GM12872 (cell line): ENCODE measurements at regions not wholly inside any gene's neighbourhood (a gene's known extent, or its start where the extent isn't known, plus 50 kb on each side); places are given as distances from the start of the nearest gene placed in this dataset.

Experiments
- TF ChIP-seq, protein P1 (sequence below): IDR thresholded peaks from 3 replicates; pipeline ENCODE4 v1.5.1; 2011; ENCODE audit warnings: low read depth, mild to moderate bottlenecking, low read length, moderate library complexity; ENCODE audit not compliant: insufficient read depth

DNA sequence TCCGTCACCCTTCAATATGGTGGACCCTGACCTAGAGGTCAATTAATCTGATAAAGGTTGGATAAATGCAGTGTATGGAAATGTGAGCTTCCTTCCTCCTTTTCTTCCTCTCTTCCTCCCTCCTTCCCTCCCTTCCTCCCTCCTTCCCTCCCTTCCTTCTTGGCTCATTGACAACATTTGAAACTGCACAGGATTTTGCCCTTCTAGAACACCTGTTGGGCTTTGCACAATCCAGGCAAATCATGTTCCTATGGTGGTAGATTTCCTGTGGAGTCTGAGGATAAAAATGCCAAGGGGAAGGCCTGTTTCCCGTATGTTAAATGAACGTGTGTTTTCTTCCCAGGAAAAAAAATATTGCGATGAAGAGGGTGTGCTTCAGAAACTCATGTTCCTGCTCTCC lies 642.8 kb downstream of the EPM2A start:
- TF ChIP-seq, protein P1, sequence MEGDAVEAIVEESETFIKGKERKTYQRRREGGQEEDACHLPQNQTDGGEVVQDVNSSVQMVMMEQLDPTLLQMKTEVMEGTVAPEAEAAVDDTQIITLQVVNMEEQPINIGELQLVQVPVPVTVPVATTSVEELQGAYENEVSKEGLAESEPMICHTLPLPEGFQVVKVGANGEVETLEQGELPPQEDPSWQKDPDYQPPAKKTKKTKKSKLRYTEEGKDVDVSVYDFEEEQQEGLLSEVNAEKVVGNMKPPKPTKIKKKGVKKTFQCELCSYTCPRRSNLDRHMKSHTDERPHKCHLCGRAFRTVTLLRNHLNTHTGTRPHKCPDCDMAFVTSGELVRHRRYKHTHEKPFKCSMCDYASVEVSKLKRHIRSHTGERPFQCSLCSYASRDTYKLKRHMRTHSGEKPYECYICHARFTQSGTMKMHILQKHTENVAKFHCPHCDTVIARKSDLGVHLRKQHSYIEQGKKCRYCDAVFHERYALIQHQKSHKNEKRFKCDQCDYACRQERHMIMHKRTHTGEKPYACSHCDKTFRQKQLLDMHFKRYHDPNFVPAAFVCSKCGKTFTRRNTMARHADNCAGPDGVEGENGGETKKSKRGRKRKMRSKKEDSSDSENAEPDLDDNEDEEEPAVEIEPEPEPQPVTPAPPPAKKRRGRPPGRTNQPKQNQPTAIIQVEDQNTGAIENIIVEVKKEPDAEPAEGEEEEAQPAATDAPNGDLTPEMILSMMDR: no peak

DNA sequence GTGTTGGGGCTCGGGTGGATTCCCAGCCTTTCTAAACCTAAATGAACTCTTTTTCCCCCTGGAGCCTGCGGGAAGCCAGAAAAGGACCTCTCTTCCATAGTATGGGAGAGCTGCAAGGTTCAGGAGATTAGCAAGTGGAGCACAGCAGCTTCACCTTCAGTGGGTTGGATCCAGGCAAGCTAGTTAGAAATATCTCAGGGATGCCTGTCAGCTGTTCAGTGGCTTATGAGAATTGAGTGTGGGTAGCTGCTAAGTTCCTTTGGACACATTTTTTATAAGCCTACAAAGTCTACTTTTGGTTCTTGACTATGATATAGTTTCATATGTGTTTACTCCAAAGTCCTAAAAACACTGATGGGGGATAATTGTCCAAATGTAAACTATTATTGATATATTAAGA lies 642.1 kb downstream of the EPM2A start:
- TF ChIP-seq, protein P1: no peak

DNA sequence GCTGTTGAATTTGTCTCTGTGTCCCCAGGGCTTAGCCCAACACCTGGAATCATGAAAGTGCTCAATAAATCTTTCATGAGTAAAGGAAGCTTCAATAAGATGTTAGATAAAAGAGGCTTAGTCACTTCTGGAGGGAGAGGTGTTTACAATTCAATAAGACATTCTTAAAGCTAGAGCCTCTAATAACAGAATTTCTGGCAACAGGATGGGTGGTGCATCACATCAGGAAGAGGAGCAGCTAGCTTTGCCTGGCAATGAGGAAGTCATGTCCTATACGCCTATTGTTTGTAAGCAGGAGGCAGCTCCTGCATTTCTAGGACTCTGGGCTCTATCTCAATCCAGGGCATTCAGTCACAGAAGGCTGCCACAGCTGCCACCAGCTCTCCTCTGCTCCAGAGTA lies 638.5 kb downstream of the EPM2A start:
- TF ChIP-seq, protein P1: no peak

DNA sequence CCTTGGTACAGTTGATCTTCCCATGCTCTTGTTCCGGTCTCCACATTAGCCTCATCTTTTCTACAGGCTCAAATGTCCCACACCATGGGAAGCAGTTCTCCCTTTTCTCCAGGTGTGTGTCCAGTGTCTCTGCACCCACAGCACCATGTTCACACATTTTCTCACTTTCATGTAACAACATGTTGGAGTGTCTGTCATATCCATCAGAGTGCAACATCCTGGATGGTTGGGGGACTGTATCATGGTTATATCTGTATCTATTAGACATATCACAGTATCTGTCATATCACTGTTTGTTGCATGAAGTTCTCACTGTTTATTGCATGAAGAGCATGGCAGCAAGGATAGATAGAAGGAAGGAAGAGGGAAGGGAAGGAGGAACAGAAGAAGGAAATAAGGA lies 635.6 kb downstream of the EPM2A start:
- TF ChIP-seq, protein P1: no peak

DNA sequence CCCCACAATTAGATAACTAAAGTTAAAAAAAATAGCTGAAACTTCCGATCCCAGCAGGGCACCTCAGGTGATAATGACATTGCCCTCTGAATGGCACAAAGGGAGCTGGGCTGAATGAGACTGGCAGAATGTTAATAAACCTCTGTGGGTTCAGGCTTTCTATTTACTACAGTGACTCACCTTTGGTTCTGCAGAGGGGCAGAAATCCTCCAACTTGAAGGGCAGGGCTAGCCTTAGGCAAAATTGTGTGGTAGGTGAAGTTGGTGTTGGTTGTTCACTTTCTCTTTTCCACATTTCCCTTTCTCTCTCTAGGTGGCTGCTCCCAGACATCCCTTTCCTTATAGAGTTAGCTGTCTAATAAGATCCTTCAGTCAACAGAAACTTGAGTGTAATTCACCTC lies 625.2 kb downstream of the EPM2A start:
- TF ChIP-seq, protein P1: no peak

DNA sequence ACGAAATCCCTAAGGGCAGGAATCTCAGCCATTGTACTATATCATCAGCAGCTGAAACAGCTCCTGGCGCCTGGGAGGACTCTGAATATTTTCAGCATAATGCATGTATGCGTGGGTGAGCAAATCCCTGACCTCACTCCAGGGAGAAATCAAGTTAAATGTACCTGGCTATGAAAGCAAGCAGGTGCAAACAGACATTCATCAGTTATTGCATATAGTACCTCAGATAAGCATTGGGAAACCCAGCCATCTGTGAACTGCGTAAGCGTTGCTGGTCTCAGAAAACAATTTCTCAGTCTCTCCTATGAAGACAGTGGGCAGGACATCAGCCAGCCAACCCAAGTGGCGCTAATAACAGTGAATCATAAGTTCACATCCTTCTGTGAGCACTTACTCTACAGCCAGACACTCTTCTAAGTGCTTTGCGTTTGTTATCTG lies 622.6 kb downstream of the EPM2A start:
- TF ChIP-seq, protein P1: no peak

DNA sequence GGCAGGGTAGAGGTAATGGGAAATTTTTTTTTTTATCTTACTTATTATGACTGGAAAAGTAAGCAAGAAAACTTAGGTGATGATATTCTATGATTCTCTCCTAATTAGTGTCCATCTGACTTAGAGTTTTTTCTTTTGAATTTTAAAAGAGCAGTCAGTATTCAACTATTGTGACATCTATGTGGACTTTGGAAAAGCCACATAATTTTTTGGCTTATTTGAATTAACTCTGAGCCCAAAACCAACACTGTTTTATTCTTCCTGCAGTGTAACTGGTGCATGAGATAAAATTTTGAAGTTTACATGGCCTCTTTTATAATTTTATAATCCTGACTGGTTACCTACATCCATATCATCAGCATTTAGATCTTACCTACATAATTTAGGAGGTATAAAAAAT lies 619.7 kb downstream of the EPM2A start:
- TF ChIP-seq, protein P1: no peak
